ENCODE measurements at regions not wholly inside any gene's neighbourhood (a gene's known extent, or its start where the extent isn't known, plus 50 kb on each side); places are given as distances from the start of the nearest gene placed in this dataset.

DNA sequence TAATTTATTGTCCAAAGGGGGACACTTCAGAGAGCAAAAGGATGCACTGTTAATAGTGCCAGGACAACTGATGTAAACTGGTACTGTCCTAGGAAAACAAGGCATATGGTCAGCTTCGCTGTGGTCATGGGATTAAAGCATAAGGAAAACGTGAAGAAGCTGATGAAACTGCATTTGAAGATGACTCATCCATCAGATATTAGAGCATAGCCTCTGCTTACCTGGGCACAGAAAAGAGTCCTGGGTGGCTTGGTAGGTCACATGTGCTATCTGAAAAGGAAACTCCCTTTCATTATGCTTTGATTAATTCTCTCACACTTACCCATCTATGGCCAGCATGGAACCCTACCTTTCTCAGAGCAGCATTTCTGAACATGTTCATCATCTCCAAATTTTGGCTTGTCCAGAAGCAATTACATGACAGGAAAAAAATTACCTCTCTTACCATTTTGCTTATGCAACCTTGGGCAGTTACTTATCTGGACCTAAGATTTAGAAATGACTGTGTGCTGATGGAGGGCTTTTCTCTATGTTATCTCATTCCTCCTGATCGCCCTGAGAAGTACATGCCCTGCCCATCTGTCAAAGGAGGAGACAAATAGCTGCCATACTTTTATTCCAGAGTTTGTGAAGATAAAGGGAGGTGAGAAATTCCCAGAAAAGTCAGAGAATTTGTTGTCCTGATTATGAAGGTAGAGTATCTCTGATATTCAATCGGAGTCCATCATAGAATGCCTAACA is 275.3 kb upstream of the SLC14A2 start:
- BruUV-seq (replicated peaks), result no TSS peak
- CTCF ChIA-PET, result no interaction called here

DNA sequence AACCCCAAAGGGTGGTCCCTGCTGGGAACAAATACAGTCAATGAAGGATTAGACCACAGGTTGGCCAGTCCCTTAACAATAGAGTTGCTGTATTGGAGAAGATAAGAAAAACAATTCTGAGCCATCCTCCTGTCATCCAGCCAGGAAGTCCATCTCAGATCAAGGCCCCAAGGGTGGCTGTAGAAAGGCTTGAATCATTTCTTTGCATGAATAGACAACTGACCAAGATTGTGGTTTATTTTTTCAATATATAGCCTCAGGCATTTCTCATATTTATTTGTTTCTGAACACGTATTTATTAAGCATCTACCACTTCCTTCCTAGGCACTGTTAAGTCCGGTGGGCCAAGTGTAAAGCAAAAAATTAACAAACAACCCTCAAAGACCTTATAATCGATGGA is 274.4 kb upstream of the SLC14A2 start:
- no peak for DNase-seq (ENCODE audit: low spot score)
- ChIA-PET POLR2A (ENCODE audit: low non-redundant PET) (no interaction called here), CTCF (no interaction called here)
- no peaks in the 10 kb centered on the region for H3K36me3 ChIP-seq (ENCODE audit: insufficient read depth, low read length, poor library complexity, severe bottlenecking)
- TF ChIP-seq, protein P1, sequence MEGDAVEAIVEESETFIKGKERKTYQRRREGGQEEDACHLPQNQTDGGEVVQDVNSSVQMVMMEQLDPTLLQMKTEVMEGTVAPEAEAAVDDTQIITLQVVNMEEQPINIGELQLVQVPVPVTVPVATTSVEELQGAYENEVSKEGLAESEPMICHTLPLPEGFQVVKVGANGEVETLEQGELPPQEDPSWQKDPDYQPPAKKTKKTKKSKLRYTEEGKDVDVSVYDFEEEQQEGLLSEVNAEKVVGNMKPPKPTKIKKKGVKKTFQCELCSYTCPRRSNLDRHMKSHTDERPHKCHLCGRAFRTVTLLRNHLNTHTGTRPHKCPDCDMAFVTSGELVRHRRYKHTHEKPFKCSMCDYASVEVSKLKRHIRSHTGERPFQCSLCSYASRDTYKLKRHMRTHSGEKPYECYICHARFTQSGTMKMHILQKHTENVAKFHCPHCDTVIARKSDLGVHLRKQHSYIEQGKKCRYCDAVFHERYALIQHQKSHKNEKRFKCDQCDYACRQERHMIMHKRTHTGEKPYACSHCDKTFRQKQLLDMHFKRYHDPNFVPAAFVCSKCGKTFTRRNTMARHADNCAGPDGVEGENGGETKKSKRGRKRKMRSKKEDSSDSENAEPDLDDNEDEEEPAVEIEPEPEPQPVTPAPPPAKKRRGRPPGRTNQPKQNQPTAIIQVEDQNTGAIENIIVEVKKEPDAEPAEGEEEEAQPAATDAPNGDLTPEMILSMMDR (conservative IDR thresholded peaks at IDR 0.05; ENCODE audit: low read depth, low read length), result no peak
- no peak for TF ChIP-seq EZH2 (IDR thresholded peaks at IDR 0.05; ENCODE audit: borderline replicate concordance, low read depth, low read length, poor library complexity, severe bottlenecking)
- H3K4me3 ChIP-seq (ENCODE audit: low read depth, low read length, poor library complexity, severe bottlenecking), result no peak overlapping the region
- intact Hi-C loops (cut with micrococcal nuclease; ENCODE audit: unreplicated experiment), result no loop called here
- BruUV-seq (replicated peaks), result no TSS peak
- H3K4me1 ChIP-seq (ENCODE audit: insufficient read depth, low read length, poor library complexity, severe bottlenecking), result no peaks in the 10 kb centered on the region
- H3K9me3 ChIP-seq (ENCODE audit: low read depth, low read length, poor library complexity, severe bottlenecking), result no peaks in the 10 kb centered on the region
- no peak overlapping the region for H3K27ac ChIP-seq (ENCODE audit: low read depth, low read length, poor library complexity, severe bottlenecking)
- peaks cover 8% of the 10 kb centered on the region for H3K27me3 ChIP-seq (replicated peaks; ENCODE audit: insufficient read depth, low read depth, low read length, poor library complexity)

More for the DNA sequence above, 275.3 kb upstream of the SLC14A2 start:
- no peak for TF ChIP-seq EZH2 (IDR thresholded peaks at IDR 0.05; ENCODE audit: borderline replicate concordance, low read depth, low read length, poor library complexity, severe bottlenecking)
- TF ChIP-seq, protein P1 (conservative IDR thresholded peaks at IDR 0.05; ENCODE audit: low read depth, low read length), result no peak
- Histone ChIP-seq H3K27me3 (replicated peaks; ENCODE audit: insufficient read depth, low read depth, low read length, poor library complexity) (peaks cover 12% of the 10 kb centered on the region), H3K4me1 (ENCODE audit: insufficient read depth, low read length, poor library complexity, severe bottlenecking) (no peaks in the 10 kb centered on the region), H3K27ac (ENCODE audit: low read depth, low read length, poor library complexity, severe bottlenecking) (no peak overlapping the region), H3K9me3 (ENCODE audit: low read depth, low read length, poor library complexity, severe bottlenecking) (no peaks in the 10 kb centered on the region), H3K36me3 (ENCODE audit: insufficient read depth, low read length, poor library complexity, severe bottlenecking) (no peaks in the 10 kb centered on the region), H3K4me3 (ENCODE audit: low read depth, low read length, poor library complexity, severe bottlenecking) (no peak overlapping the region)
- POLR2A ChIA-PET (ENCODE audit: low non-redundant PET), result no interaction called here
- no peak for DNase-seq (ENCODE audit: low spot score)
- intact Hi-C loops (cut with micrococcal nuclease; ENCODE audit: unreplicated experiment), result no loop called here

DNA sequence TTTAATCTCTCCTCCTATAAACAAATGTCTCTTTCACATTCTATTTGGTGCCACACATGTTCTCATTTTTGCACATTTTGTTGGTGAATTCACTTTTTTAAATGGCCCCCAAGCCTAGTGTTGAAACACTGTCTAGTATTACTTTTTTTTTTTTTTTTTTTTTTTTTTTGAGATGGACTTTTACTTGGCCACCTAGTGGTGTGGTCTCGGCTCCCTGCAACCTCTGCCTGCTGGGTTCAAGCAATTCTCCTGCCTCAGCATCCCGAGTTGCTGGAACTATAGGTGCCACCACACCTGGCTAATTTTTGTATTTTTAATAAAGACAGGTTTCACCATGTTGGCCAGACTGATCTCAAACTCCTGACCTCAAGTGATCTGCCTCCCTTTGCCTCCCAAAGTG is 273.8 kb upstream of the SLC14A2 start:
- Histone ChIP-seq H3K4me3 (ENCODE audit: low read depth, low read length, poor library complexity, severe bottlenecking) (no peak overlapping the region), H3K9me3 (ENCODE audit: low read depth, low read length, poor library complexity, severe bottlenecking) (no peaks in the 10 kb centered on the region), H3K4me1 (ENCODE audit: insufficient read depth, low read length, poor library complexity, severe bottlenecking) (no peaks in the 10 kb centered on the region), H3K36me3 (ENCODE audit: insufficient read depth, low read length, poor library complexity, severe bottlenecking) (no peaks in the 10 kb centered on the region), H3K27ac (ENCODE audit: low read depth, low read length, poor library complexity, severe bottlenecking) (no peak overlapping the region), H3K27me3 (replicated peaks; ENCODE audit: insufficient read depth, low read depth, low read length, poor library complexity) (peaks cover 6% of the 10 kb centered on the region)
- no peak for TF ChIP-seq EZH2 (IDR thresholded peaks at IDR 0.05; ENCODE audit: borderline replicate concordance, low read depth, low read length, poor library complexity, severe bottlenecking)
- TF ChIP-seq, protein P1 (conservative IDR thresholded peaks at IDR 0.05; ENCODE audit: low read depth, low read length), result 0 out of 2 replicates have a peak, but pooled peaks have one; percentile 7
- ChIA-PET CTCF (no interaction called here), POLR2A (ENCODE audit: low non-redundant PET) (no interaction called here)
- intact Hi-C loops (cut with micrococcal nuclease; ENCODE audit: unreplicated experiment), result no loop called here
- no TSS peak for BruUV-seq (replicated peaks)
- no peak for DNase-seq (ENCODE audit: low spot score)

All from A673 (cell line).